RWPE1 (cell line): ENCODE measurements at regions not wholly inside any gene's neighbourhood (a gene's known extent, or its start where the extent isn't known, plus 50 kb on each side); places are given as distances from the start of the nearest gene placed in this dataset.

Experiments used
- CTCF ChIA-PET: fragments of 350-600 bp; sonication (Branson Sonifier 250); formaldehyde crosslinking; extraction: SDS; loops from one replicate; lab custom pipeline; 2021; lab: Yijun Ruan, JAX
- POLR2A ChIA-PET: fragments of 400-600 bp; formaldehyde crosslinking; extraction: SDS; loops from one replicate; lab custom pipeline; 2020; ENCODE audit warnings: antibody characterized with exemption; ENCODE audit not compliant: low non-redundant PET; lab: Yijun Ruan, JAX
- DNase-seq: peaks from one replicate; pipeline ENCODE4 v3.0.0; 2012; ENCODE audit warnings: low spot score
- H3K27ac ChIP-seq: fragments of 450-650 bp; 2 replicates; pipeline ENCODE4 v1.5.1; 2017
- TF ChIP-seq, protein P1 (sequence below): fragments of 450-650 bp; conservative IDR thresholded peaks from 2 replicates; pipeline ENCODE4 v1.5.1; 2017; ENCODE audit warnings: low read depth, mild to moderate bottlenecking

DNA sequence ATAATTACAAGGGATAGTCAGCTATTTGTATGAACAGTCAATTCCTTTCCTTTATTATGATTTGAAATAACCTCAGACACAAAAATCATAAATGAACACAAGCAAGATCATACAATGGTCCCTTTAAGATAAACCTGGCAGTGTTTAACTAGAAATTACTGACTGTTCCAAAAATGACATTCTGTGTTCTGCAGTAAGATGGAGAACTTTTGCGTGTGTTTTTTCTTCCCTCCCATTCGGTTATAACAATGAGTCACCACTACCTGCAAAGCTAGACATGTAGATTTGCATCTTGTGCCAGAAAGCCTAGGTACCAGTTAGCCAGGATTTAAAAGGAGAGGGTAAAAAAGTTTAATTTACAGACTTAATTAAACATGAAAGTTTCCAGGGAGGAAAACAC, 248.2 kb upstream of the ADAMTS9 start:
- TF ChIP-seq, protein P1, sequence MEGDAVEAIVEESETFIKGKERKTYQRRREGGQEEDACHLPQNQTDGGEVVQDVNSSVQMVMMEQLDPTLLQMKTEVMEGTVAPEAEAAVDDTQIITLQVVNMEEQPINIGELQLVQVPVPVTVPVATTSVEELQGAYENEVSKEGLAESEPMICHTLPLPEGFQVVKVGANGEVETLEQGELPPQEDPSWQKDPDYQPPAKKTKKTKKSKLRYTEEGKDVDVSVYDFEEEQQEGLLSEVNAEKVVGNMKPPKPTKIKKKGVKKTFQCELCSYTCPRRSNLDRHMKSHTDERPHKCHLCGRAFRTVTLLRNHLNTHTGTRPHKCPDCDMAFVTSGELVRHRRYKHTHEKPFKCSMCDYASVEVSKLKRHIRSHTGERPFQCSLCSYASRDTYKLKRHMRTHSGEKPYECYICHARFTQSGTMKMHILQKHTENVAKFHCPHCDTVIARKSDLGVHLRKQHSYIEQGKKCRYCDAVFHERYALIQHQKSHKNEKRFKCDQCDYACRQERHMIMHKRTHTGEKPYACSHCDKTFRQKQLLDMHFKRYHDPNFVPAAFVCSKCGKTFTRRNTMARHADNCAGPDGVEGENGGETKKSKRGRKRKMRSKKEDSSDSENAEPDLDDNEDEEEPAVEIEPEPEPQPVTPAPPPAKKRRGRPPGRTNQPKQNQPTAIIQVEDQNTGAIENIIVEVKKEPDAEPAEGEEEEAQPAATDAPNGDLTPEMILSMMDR: no peak
- DNase-seq: peak; percentile 20

DNA sequence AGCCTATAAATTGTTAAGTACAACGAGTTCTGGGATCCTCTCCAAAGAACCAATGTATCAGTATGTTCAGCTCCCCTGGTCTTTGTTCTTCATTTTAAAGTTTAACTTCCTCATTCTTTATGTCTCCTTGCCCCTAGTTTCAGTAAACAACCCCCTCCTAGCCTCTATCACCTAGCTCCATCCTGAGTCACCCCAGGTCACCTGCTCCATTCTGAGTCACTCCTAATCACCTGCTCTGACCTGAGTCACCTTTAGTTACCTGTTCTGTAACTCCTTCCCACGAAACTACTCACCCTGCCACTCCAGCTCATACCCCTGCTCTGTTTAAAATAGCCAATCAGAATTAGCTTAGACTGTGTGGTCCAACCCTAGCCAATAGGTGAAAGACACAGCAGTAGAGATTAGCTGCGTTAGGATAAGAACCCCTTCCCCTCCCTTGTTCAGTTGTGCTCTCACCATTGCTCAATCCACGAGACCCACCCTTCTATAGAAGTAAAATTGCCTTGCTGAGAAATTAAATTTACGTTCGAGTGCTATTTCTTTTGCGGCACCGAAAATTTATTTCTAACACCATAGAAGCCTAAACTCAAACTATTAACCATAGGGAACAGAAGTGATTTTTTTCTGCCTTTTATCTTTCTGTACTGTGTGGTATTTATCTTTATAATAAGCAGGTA, 245.0 kb upstream of the ADAMTS9 start:
- CTCF ChIA-PET: interaction anchor here (0.6 kb wide), 1 partner anchor 73 kb away, joined by 3 read pairs; no protein-coding TSS in a partner anchor
- POLR2A ChIA-PET: no interaction called here
- TF ChIP-seq, protein P1: no peak
- DNase-seq: no peak
- H3K27ac ChIP-seq: no peak overlapping the region

More for the DNA sequence above, 248.2 kb upstream of the ADAMTS9 start:
- H3K27ac ChIP-seq: no peak overlapping the region
- ChIA-PET POLR2A (no interaction called here), CTCF (no interaction called here)

DNA sequence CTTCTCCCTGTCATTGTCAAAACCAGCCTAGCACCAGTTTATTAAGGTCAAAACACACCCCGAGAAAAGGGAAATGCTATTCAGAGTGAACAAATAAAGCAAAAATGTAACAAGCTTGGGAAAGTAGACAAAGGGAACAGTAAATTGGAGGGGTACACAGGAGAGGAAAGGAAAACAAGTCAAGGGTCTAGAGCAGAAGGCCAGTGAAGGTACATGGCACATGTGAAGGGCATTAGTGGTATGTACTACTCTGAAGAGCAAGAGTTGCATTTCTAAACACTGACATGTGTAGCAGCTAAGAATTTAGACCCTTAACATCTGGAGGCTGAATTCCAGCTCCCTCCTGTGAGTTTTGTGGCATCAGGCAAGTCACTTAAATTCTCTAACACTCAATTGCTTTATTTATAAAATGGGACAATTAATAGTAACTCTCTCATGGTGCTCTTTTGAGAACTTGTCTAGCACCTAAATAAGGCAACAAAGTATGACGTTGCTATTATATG, 244.3 kb upstream of the ADAMTS9 start:
- H3K27ac ChIP-seq: no peak overlapping the region
- DNase-seq: no peak
- TF ChIP-seq, protein P1: no peak
- ChIA-PET POLR2A (no interaction called here), CTCF (interaction anchor here (0.7 kb wide), 1 partner anchor 8 kb away, joined by 3 read pairs; no protein-coding TSS in a partner anchor)

DNA sequence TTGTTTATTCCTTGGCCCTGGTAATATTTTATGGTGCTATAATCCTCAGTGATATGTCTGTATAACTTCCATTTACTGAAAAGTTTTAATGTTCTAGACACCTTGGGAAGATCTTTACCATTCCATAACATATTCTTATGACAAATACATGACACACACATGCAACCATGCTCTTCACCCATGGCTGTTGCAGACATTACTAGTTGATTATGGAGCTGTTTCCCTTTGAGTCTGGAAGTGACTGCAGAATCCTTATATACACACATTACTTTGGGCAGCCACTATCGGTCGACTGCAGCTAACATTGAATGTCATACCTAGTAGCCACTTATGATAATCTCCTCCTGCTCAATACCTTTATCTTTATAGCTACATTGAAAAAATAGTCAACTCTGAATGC, 243.1 kb upstream of the ADAMTS9 start:
- TF ChIP-seq, protein P1: no peak
- ChIA-PET POLR2A (no interaction called here), CTCF (interaction anchor here (0.6 kb wide), 1 partner anchor 703 kb away, joined by 3 read pairs; no protein-coding TSS in a partner anchor)
- no peak for DNase-seq
- no peak overlapping the region for H3K27ac ChIP-seq

DNA sequence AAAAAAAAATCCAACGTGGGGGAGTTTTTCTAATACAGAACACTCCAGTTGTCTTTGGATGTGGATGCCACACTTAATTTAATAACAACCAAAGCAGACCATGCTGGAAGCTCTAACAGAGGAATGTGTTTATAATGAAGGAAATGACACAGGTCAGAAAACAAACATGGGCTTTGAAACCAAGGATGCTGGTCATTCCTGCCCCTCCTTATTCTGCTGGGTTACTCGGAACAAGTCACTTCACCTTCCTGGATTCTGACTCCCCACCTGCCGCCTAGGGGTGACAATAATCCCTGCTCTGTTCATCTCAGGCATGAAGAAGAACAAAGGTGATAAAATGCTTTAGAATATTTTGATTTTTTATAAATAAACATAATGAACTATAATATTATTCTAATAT, 240.9 kb upstream of the ADAMTS9 start:
- ChIA-PET CTCF (no interaction called here), POLR2A (no interaction called here)
- H3K27ac ChIP-seq: no peak overlapping the region
- no peak for DNase-seq
- TF ChIP-seq, protein P1: no peak

DNA sequence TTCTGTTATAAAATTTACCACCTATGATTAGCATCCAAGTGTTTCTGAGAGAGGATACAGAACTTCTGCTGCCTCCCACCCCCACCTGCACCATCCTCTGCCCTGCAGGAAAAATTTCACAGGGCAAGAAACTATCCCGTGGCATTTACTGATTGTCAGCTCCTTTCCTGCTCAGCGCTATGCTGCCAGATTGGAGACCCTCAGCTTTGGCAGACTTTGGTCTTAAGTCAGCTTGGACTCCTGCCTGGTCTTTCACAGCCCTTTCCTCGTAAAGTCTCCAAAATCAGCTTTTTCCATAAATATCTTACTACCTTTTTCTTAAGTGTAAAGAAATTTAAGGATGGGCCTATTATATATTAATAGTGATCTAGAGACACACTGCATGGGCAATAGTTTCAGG, 239.9 kb upstream of the ADAMTS9 start:
- POLR2A ChIA-PET: no interaction called here
- TF ChIP-seq, protein P1: no peak
- no peak overlapping the region for H3K27ac ChIP-seq
- no peak for DNase-seq
- CTCF ChIA-PET: no interaction called here
